AG10803 (cell line): ENCODE measurements at regions not wholly inside any gene's neighbourhood (a gene's known extent, or its start where the extent isn't known, plus 50 kb on each side); places are given as distances from the start of the nearest gene placed in this dataset.
"Not testable (repeated sequence)": the region's sequence is repeated elsewhere in the genome, so short reads cannot be mapped to it uniquely, and the experiment has no call there.

Source experiments
- DNase-seq: peaks from one replicate; pipeline ENCODE4 v3.0.0; 2010; ENCODE audit warnings: low read depth
- H3K4me3 ChIP-seq: 2 replicates; pipeline ENCODE4 v1.5.1; 2011; ENCODE audit warnings: mild to moderate bottlenecking, low read length, control low read depth
- CTCF ChIP-seq: conservative IDR thresholded peaks from 2 replicates; pipeline ENCODE4 v1.5.1; 2011; ENCODE audit warnings: mild to moderate bottlenecking, low read length, control low read depth, inconsistent platforms

- no peak for DNase-seq
- no peak for TF ChIP-seq CTCF
- H3K4me3 ChIP-seq = no peak overlapping the region
These were observed 561.4 kb downstream of the MATN1 start for GRCh38 chr1:30161953-30162352.

- no peak for TF ChIP-seq CTCF
- no peak for DNase-seq
- H3K4me3 ChIP-seq = no peak overlapping the region
These were observed 562.2 kb downstream of the MATN1 start for GRCh38 chr1:30160999-30161689.

- TF ChIP-seq CTCF = no peak
- DNase-seq = no peak
- no peak overlapping the region for H3K4me3 ChIP-seq
These were observed 564.4 kb downstream of the MATN1 start for GRCh38 chr1:30159015-30159414.

GRCh38 chr1:30155698-30156097 lies 567.7 kb downstream of the MATN1 start:
- not testable (repeated sequence) for DNase-seq, H3K4me3 ChIP-seq

- not testable (repeated sequence) for DNase-seq, H3K4me3 ChIP-seq
These were observed 568.1 kb downstream of the MATN1 start for GRCh38 chr1:30155253-30155652.

- no peak for DNase-seq
- TF ChIP-seq CTCF = no peak
- H3K4me3 ChIP-seq = no peak overlapping the region
These were observed 569.5 kb downstream of the MATN1 start for GRCh38 chr1:30153743-30154449.

GRCh38 chr1:30151826-30152225 lies 571.6 kb downstream of the MATN1 start:
- TF ChIP-seq CTCF = no peak
- DNase-seq = no peak
- no peak overlapping the region for H3K4me3 ChIP-seq

- no peak overlapping the region for H3K4me3 ChIP-seq
- DNase-seq = no peak
- TF ChIP-seq CTCF = no peak
These were observed 572.3 kb downstream of the MATN1 start for GRCh38 chr1:30151119-30151518.
